Epithelial cell of proximal tubule (primary cell): ENCODE measurements at regions not wholly inside any gene's neighbourhood (a gene's known extent, or its start where the extent isn't known, plus 50 kb on each side); places are given as distances from the start of the nearest gene placed in this dataset.
A peak's percentile ranks its signal among the peaks of the same experiment; 100 is the strongest.

Source experiments
- DNase-seq: peaks from one replicate; pipeline ENCODE4 v3.0.0-alpha.2; 2011; ENCODE audit warnings: low read depth
- H3K4me3 ChIP-seq: 2 replicates; pipeline ENCODE4 v1.5.1; 2011; ENCODE audit warnings: low read depth, mild to moderate bottlenecking, low read length
- CTCF ChIP-seq: conservative IDR thresholded peaks from 2 replicates; pipeline ENCODE4 v1.5.1; 2012; ENCODE audit warnings: low read depth, mild to moderate bottlenecking, low read length

GRCh38 chr7:66493235-66494205 lies 135.2 kb upstream of the KCTD7 start:
- peak; percentile 66 for DNase-seq
- TF ChIP-seq CTCF, result peak; percentile 9
- H3K4me3 ChIP-seq, result peak overlapping the region; percentile 87

DNA sequence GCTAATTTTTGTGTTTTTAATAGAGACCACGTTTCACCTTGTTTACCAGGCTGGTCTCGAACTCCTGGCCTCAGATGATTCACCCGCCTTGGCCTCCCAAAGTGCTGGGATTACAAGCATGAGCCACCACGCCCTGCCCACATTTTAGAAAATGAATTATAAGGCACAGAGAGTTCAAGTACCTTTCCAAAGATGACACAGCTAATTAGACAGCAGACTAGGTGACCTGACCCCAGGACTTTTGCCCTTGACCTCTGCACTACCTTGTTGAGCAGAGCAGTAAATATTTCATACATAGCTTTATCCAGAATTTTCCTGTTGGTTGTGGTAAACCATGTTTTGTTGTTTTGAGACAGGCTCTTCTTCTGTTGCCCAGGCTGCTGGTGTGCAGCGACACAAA lies 131.3 kb upstream of the KCTD7 start:
- H3K4me3 ChIP-seq, result no peak overlapping the region
- no peak for TF ChIP-seq CTCF
- DNase-seq, result no peak

GRCh38 chr7:66500087-66500486 lies 128.6 kb upstream of the KCTD7 start:
- no peak for TF ChIP-seq CTCF

DNA sequence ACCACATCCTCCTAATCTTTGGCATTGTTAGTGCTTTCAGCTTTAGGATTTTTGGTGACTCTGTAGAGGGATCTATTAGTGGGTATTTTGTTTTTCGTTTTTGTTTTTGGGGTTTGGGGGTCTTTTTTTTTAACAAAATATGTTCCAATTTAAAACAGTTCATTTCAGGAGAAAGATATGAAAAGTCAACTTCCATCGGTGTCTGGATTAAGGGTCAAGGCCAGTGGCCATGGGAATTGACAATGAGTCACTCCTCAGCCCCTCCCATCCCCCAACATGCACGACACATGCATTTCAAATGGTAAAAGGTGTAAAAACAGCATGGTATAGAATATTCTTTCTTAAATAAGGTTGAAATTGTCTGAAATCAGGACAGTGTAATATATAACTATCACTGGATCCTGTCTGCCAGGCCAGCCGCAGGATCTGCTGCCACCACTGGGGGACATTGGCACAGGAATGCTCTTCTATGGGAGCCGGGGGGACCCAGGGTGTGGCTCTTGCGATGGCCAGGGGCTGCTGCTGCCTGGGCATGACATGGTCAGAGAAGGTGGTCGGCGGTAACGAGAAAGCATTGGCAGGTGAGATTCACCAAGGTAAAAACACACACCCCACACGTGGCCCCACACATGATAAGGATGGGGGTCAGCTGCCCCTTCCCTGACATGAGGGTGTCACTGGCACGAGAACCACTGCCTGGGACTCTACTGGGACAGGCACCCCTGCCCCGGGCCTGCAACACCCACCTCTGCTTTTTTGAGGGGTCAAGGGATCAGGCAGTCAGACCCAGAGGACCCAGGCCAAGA lies 126.2 kb upstream of the KCTD7 start:
- TF ChIP-seq CTCF, result peak; percentile 28
- no peak overlapping the region for H3K4me3 ChIP-seq
- DNase-seq, result no peak

More at GRCh38 chr7:66500087-66500486, 128.6 kb upstream of the KCTD7 start:
- H3K4me3 ChIP-seq, result no peak overlapping the region
- DNase-seq, result no peak

DNA sequence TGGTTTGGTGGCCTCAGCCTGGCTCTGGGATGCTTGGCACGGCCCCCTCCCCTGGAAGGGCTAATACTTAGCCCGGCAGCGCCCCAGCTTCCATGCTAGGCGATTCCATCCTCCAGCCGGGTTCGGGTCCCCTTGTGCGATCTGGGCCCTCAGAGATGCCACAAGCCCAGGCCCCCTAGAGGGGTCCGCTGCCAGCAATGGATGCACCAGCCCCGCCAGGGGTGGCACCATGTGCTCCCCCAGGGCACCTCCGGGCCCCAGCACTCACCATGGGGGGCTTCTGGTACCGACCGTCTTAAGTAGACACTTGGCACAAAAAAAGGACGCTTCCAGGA lies 125.7 kb upstream of the KCTD7 start:
- no peak for TF ChIP-seq CTCF
- DNase-seq, result no peak
- H3K4me3 ChIP-seq, result no peak overlapping the region

DNA sequence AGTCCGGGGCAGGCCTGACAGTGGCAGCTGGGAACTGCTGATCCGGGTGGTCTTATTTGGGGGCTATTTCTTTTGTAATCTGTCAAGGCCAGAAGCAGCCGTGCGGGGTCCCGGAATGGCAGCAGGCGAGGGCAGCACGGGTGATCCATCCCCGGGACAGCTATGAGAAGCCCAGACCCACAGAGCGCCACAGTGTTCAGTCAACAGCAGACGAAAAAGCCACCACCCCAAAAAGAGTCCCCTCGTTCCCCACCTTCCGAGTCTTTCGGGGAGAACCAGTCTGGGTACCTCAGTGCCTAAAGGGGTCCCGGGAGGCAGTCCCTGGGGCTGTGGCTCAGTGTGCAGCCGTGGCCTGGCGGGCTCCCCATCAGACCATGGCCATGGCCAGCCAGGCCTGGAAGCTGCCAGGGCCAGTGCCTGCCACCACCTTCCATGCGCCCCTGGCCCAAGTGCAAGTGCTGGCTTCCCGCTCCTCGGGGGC lies 125.1 kb upstream of the KCTD7 start:
- no peak for TF ChIP-seq CTCF
- no peak overlapping the region for H3K4me3 ChIP-seq
- DNase-seq, result no peak
